ENCODE measurements at regions not wholly inside any gene's neighbourhood (a gene's known extent, or its start where the extent isn't known, plus 50 kb on each side); places are given as distances from the start of the nearest gene placed in this dataset.
"Not testable (repeated sequence)": the region's sequence is repeated elsewhere in the genome, so short reads cannot be mapped to it uniquely, and the experiment has no call there.

DNA sequence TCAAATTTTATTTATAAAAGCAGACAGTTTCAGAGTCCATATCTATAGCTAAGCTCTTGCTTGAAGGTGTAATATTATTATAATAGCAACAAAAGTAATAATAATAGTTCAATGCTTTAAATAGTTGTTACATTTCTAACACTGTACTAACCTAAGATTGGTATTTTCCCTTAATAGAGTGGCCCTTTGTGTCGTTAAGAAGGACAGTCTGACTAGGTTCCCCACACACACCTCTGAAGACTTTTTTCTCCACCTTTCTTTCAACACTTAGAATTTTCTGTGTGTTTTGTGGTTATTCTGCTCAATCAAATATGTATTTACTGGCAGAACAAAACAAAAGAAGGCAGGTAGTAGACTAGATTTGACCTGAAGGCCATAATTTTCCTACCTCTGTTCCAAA, 223.2 kb upstream of the ACO1 start:
- DNase-seq (ENCODE audit: low spot score): no peak

- DNase-seq (ENCODE audit: low spot score): no peak
Measured at GRCh38 chr9:32161720-32162119, 222.7 kb upstream of the ACO1 start.

DNA sequence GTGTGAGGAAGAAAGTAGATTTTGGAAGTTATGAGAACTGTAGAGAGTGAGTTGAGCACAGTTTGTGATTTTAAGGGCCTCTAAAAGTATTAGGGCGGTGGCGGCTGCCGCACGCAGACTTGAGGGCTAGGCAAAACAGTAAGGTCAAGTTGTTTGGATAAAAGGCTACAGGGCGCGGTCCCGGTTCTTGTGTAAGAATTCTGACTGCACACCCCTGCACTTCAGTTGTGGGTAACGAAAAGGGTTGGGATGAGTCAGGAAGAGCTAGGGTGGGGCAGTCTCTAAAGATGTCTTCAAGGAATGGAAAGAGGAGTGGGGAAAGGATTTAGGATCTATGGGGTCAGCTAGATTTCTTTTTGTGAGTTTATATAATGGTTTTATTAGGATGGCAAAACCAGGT, 218.1 kb upstream of the ACO1 start:
- DNase-seq (ENCODE audit: low spot score): not testable (repeated sequence)

DNA sequence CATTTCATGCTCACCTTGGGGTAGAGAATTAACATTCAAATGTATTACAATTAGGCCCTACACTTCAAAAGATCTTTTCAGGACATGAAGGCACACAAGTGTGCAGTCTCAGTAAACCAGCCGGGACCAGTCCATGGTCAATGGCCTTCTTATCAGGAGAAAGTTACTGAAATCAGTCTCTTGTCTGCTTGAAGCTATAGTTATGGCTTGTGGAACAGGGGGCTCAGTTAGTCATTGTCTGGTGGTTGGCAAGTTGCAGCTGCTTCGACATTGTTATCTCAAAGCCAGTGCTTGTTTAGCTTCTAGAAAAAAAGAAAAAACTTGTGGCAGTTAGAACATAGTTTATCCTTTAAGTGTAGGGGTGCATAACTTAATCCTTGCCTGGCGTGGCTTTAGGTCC, 213.1 kb upstream of the ACO1 start:
- DNase-seq (ENCODE audit: low spot score): no peak

DNA sequence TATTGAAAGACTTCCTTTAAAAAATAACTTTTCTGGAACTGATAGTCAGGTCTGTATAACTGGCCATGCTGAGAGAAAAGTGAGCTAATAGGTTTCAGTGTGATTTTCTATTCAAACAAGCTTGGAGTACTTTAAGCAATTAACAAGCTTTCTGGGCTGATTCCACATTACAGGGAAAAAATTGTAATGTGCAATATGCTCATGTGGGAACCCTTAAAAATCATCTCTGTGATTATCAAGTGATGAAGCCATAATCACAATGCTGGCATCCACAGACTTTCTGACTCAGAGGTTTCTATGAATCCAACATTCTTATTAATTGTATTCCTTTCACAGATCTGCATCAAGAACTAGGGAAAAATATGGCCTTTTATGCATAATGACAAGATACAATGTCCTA, 212.2 kb upstream of the ACO1 start:
- DNase-seq (ENCODE audit: low spot score): peak; percentile 35

DNA sequence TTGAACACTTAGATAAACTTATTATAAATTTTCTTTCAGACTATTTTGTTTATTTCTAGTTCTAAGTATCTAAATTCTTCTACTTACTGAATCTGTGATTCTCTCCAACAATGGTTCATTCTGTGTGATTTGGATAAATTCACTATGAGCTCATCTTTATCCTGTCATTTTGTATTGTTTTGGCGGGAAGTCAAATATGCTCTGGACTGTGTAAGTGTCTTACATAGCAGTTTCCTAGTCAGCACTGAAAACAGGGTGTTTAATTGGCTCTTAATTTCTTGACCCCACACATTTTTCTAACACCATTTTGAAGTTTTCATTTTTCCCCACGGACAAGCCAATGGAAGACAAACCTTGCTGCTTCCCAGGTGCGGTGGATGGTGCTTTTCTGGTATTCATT, 207.0 kb upstream of the ACO1 start:
- DNase-seq (ENCODE audit: low spot score): peak; percentile 8

DNA sequence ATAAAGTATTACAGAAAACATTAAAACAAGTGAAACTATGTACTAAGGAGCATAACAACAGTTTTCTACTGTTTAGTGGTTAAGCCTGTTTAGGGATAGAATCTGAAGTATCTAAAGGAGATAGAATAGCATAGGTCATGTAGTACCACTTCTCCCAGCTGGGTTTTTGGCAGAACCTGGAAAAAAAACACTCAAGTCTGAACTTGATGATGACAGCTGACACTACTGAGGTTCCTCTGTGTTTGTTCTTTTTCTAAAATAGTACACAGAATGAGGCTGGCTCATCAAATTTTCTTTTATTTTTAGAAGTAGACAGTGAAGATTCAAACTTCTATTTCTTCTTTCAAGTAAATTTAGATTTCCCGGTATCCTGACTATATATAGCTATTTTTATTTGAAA, 203.8 kb upstream of the ACO1 start:
- DNase-seq (ENCODE audit: low spot score): no peak

- no peak for DNase-seq (ENCODE audit: low spot score)
Measured at GRCh38 chr9:32200241-32200640, 184.2 kb upstream of the ACO1 start.

GRCh38 chr9:32200896-32201295, 183.5 kb upstream of the ACO1 start:
- DNase-seq (ENCODE audit: low spot score): no peak

GRCh38 chr9:32209164-32209563, 175.3 kb upstream of the ACO1 start:
- not testable (repeated sequence) for DNase-seq (ENCODE audit: low spot score)

DNA sequence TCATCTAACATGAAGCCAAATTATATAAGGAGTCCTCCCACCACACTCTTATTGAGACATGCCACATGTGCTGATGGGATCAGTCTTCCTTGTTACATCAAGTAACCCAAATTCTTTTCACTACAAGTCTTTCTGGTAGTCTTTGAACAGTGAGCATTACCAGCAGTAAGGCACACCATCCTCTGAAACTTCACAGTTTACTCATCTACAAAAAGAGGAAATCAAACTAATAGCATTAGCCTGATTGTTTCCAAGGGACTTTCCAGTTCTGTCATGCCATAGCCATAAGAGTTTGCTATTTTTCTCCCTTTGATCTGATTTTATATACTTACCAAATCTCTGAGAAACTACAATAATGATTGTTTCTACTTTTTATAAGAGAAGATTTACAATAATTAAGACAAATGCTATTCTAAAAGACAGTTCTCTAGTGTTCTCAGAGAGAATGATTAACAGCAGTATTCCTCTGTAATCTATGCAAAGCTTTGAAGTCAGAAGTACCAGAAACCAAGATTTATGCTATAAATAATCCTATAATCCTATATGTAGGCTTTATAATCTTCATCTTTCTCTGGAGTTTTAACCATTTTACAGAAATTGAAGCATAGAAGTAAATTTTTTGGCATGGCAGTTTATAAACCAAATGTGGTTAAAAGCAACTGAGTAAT, 166.2 kb upstream of the ACO1 start:
- DNase-seq (ENCODE audit: low spot score): no peak

DNA sequence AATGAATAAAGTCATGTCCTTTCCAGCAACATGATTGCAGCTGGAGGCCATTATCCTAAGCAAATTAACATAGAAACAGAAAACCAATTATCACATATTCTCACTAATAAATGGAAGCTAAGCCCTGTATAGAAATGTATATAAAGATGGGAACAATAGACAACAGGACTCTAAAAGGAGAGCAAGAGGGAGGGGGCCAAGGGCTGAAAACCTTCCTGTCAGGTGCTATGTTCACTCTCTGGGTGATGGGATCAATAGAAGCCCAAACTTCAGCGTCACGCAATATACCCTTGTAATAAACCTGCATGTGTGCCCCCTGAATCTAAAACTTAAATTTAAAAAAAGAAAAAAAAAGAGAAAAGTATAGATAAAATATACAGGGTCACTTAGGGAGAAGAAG, 163.7 kb upstream of the ACO1 start:
- DNase-seq (ENCODE audit: low spot score): no peak

- peak; percentile 17 for DNase-seq (ENCODE audit: low spot score)
Measured at GRCh38 chr9:32234451-32234850, 150.0 kb upstream of the ACO1 start.

GRCh38 chr9:32247168-32247567, 137.3 kb upstream of the ACO1 start:
- peak; percentile 35 for DNase-seq (ENCODE audit: low spot score)

- DNase-seq (ENCODE audit: low spot score): no peak
Measured at GRCh38 chr9:32248189-32248712, 136.2 kb upstream of the ACO1 start.

- DNase-seq (ENCODE audit: low spot score): peak; percentile 75
Measured at GRCh38 chr9:32251539-32251938, 132.9 kb upstream of the ACO1 start.

GRCh38 chr9:32253731-32254130, 130.7 kb upstream of the ACO1 start:
- no peak for DNase-seq (ENCODE audit: low spot score)

GRCh38 chr9:32255026-32255425, 129.4 kb upstream of the ACO1 start:
- no peak for DNase-seq (ENCODE audit: low spot score)

GRCh38 chr9:32258482-32258881, 126.0 kb upstream of the ACO1 start:
- no peak for DNase-seq (ENCODE audit: low spot score)

GRCh38 chr9:32260151-32260862, 124.1 kb upstream of the ACO1 start:
- DNase-seq (ENCODE audit: low spot score): no peak

GRCh38 chr9:32264170-32264864, 120.1 kb upstream of the ACO1 start:
- DNase-seq (ENCODE audit: low spot score): no peak

- DNase-seq (ENCODE audit: low spot score): no peak
Measured at GRCh38 chr9:32265037-32265436, 119.4 kb upstream of the ACO1 start.

GRCh38 chr9:32278991-32279390, 105.5 kb upstream of the ACO1 start:
- no peak for DNase-seq (ENCODE audit: low spot score)
